K562 (cell line): ENCODE measurements at regions not wholly inside any gene's neighbourhood (a gene's known extent, or its start where the extent isn't known, plus 50 kb on each side); places are given as distances from the start of the nearest gene placed in this dataset.

ENCODE experiments used
- ATAC-seq: fragments of 200-7000 bp; cut with Tn5 transposase; 3 replicates; pipeline ENCODE4 v1.9.1; 2020; ENCODE audit warnings: moderate library complexity
- BruUV-seq: library from RNA; stranded (reverse); fragments of 400-500 nt; replicated peaks from 2 replicates; lab custom pipeline; 2021; lab: Mats Ljungman, UMichigan
- CTCF ChIA-PET: fragments of 300-600 bp; formaldehyde crosslinking; extraction: SDS; loops from one replicate; lab custom pipeline; 2021; ENCODE audit warnings: low intra/inter-chr PET ratio; lab: Yijun Ruan, JAX
- POLR2A ChIA-PET: fragments of 300-600, 350-650 bp; sonication (Branson Sonifier 250); formaldehyde crosslinking; extraction: SDS; loops from one replicate; lab custom pipeline; 2021; ENCODE audit warnings: antibody characterized with exemption, inconsistent platforms; lab: Yijun Ruan, JAX
- DNase-seq, 4 experiments: peaks; one replicate each; pipeline versions ENCODE4 v3.0.0 to v3.0.0-alpha.2; 2011 to 2018; ENCODE audit warnings: low spot score in 3 of 4, mixed read lengths in 3 of 4; ENCODE audit errors: extremely low read depth in 1 of 4
- FAIRE-seq: peaks from 2 replicates; lab custom pipeline; 2011; peaks lifted over from hg19 to GRCh38; lab: Jason Lieb, UNC
- H2AFZ ChIP-seq: 2 replicates; pipeline ENCODE4 v1.6.0; 2011; ENCODE audit warnings: low read depth, low read length, control low read depth, inconsistent platforms
- H3K27ac ChIP-seq: fragments of 200-600 bp; 3 replicates; pipeline ENCODE4 v1.8.0; 2011; ENCODE audit warnings: low read depth, mild to moderate bottlenecking, control low read depth, inconsistent platforms, low read length, moderate library complexity, mixed read lengths; ENCODE audit errors: extremely low read depth
- H3K27me3 ChIP-seq, 2 experiments: fragments of 300-600 bp in 1 of 2; 2 replicates in 1 of 2; 3 replicates in 1 of 2; pipeline versions ENCODE4 v1.6.0 to v1.8.0; 2011; ENCODE audit warnings: inconsistent platforms in 2 of 2, low read length in 2 of 2, mild to moderate bottlenecking in 1 of 2, mixed read lengths in 1 of 2, moderate library complexity in 1 of 2; ENCODE audit not compliant: control insufficient read depth in 2 of 2, insufficient read depth in 2 of 2
- H3K36me3 ChIP-seq: fragments of 300-600 bp; 3 replicates; pipeline ENCODE4 v1.8.0; 2011; ENCODE audit warnings: mild to moderate bottlenecking, low read length, inconsistent platforms; ENCODE audit not compliant: control insufficient read depth, insufficient read depth
- H3K4me1 ChIP-seq, 2 experiments: fragments of 200-600 bp in 1 of 2; replicated peaks in 1 of 2; 2 replicates in 1 of 2; 3 replicates in 1 of 2; pipeline versions ENCODE4 v1.5.1 to v1.8.0; 2011; ENCODE audit warnings: inconsistent platforms in 2 of 2, low read length in 2 of 2, mild to moderate bottlenecking in 1 of 2, mixed read lengths in 1 of 2, moderate library complexity in 1 of 2; ENCODE audit not compliant: control insufficient read depth in 2 of 2, insufficient read depth in 2 of 2
- H3K4me2 ChIP-seq: 2 replicates; pipeline ENCODE4 v1.6.1; 2011; ENCODE audit warnings: low read length, control low read depth, inconsistent platforms, mixed read lengths; ENCODE audit not compliant: insufficient read depth
- H3K4me3 ChIP-seq: fragments of 200-600 bp; sonication (generic), shearing (Covaris generic); 2 replicates; pipeline ENCODE4 v1.5.1; 2016; ENCODE audit warnings: control low read depth, inconsistent platforms
- H3K79me2 ChIP-seq: fragments of 200-600 bp; 3 replicates; pipeline ENCODE4 v1.8.0; 2011; ENCODE audit warnings: low read length, inconsistent platforms; ENCODE audit not compliant: control insufficient read depth, insufficient read depth
- H3K9ac ChIP-seq, 2 experiments: 2 replicates each; pipeline versions ENCODE4 v1.6.0 to v1.6.1; 2011; ENCODE audit warnings: low read depth in 2 of 2, low read length in 2 of 2, control low read depth in 1 of 2, inconsistent platforms in 1 of 2, mild to moderate bottlenecking in 1 of 2, mixed read lengths in 1 of 2; ENCODE audit not compliant: insufficient read depth in 1 of 2
- H3K9me1 ChIP-seq: one replicate; pipeline ENCODE4 v1.6.0; 2011; ENCODE audit warnings: inconsistent platforms, mild to moderate bottlenecking, low read length, moderate library complexity; ENCODE audit not compliant: control insufficient read depth, insufficient read depth
- H3K9me3 ChIP-seq: replicated peaks from 2 replicates; pipeline ENCODE4 v1.5.1; 2011; ENCODE audit warnings: low read depth, low read length, inconsistent platforms; ENCODE audit not compliant: control insufficient read depth, insufficient read depth
- H4K20me1 ChIP-seq: replicated peaks from 2 replicates; pipeline ENCODE4 v1.6.1; 2011; ENCODE audit warnings: low read length, inconsistent platforms, mixed read lengths; ENCODE audit not compliant: control insufficient read depth, insufficient read depth
- CHCHD3 ChIP-seq: fragments of 250-450 bp; sonication (Bioruptor Pico); IDR thresholded peaks from 2 replicates; pipeline ENCODE4 v2.1.2; 2022; ENCODE audit warnings: mild to moderate bottlenecking
- RAD51 ChIP-seq: fragments of 450-650 bp; IDR thresholded peaks from 2 replicates; pipeline ENCODE4 v1.7.1; 2016; ENCODE audit warnings: low read depth, mild to moderate bottlenecking, borderline replicate concordance
- SREBF1 ChIP-seq: fragments of 150-350 bp; IDR thresholded peaks from 2 replicates; pipeline ENCODE4 v1.6.1; 2014; ENCODE audit warnings: antibody characterized with exemption, low read depth, low read length, borderline replicate concordance
- WGBS: fragments of 100-300 bp; shearing (Covaris generic); methylation state at CpG from one replicate; pipeline ENCODE4 v1.1.6; 2016; ENCODE audit warnings: low coverage, mixed read lengths; ENCODE audit not compliant: insufficient coverage; ENCODE audit errors: missing lambda C conversion rate; 5-methylcytosine and 5-hydroxymethylcytosine counted together
- in situ Hi-C: fragments of 300-500 bp; cut with MboI; formaldehyde crosslinking; loops from 4 replicates; pipeline ENCODE4 v1.15.0; 2018; ENCODE audit warnings: inconsistent platforms, mixed read lengths
- intact Hi-C: fragments of 100-400 bp; cut with micrococcal nuclease; formaldehyde crosslinking; loops from 2 replicates; pipeline ENCODE4 v1.14.2; 2022
- TF ChIP-seq, protein P1 (sequence below): fragments of 450-650 bp; IDR thresholded peaks from 2 replicates; pipeline ENCODE4 v1.6.1; 2016; ENCODE audit warnings: mild to moderate bottlenecking
- TF ChIP-seq, protein P2 (sequence below), 2 experiments: fragments of 200-800 bp in 1 of 2; sonication (Bioruptor generic) in 1 of 2; sonication (generic) in 1 of 2; formaldehyde crosslinking in 1 of 2; IDR thresholded peaks in 1 of 2; conservative IDR thresholded peaks in 1 of 2; 2 replicates each; pipeline versions ENCODE4 v1.5.0 to v1.6.1; 2016 to 2020; ENCODE audit warnings: missing compliant biosample characterization in 1 of 2, missing genetic modification characterization in 1 of 2, missing genetic modification reagents in 1 of 2

GRCh38 chr2:226643030-226643945, 156.3 kb downstream of the IRS1 start:
- H3K27me3 ChIP-seq: no peaks in the 10 kb centered on the region
- no peak for ATAC-seq
- intact Hi-C loops: no loop called here
- no peak overlapping the region for H3K9ac ChIP-seq
- BruUV-seq: no TSS peak
- no peaks in the 10 kb centered on the region for H3K36me3 ChIP-seq
- H3K4me1 ChIP-seq: no peaks in the 10 kb centered on the region
- in situ Hi-C loops: no loop called here
- no peaks in the 10 kb centered on the region for H3K9me1 ChIP-seq
- H3K4me2 ChIP-seq: no peak overlapping the region
- ChIA-PET POLR2A (interaction anchor here (0.7 kb wide), 1 partner anchor 674 kb away, joined by 3 read pairs; no protein-coding TSS in a partner anchor), CTCF (no interaction called here)
- H3K4me3 ChIP-seq: no peak overlapping the region
- no peak overlapping the region for H3K27ac ChIP-seq
- no peaks in the 10 kb centered on the region for H3K9me3 ChIP-seq
- no peak for DNase-seq
- H2AFZ ChIP-seq: no peak overlapping the region
- TF ChIP-seq SREBF1 (no peak), CHCHD3 (CRISPR knock-in tag) (no peak), RAD51 (no peak)
- TF ChIP-seq, protein P1, sequence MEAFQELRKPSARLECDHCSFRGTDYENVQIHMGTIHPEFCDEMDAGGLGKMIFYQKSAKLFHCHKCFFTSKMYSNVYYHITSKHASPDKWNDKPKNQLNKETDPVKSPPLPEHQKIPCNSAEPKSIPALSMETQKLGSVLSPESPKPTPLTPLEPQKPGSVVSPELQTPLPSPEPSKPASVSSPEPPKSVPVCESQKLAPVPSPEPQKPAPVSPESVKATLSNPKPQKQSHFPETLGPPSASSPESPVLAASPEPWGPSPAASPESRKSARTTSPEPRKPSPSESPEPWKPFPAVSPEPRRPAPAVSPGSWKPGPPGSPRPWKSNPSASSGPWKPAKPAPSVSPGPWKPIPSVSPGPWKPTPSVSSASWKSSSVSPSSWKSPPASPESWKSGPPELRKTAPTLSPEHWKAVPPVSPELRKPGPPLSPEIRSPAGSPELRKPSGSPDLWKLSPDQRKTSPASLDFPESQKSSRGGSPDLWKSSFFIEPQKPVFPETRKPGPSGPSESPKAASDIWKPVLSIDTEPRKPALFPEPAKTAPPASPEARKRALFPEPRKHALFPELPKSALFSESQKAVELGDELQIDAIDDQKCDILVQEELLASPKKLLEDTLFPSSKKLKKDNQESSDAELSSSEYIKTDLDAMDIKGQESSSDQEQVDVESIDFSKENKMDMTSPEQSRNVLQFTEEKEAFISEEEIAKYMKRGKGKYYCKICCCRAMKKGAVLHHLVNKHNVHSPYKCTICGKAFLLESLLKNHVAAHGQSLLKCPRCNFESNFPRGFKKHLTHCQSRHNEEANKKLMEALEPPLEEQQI: no peak
- TF ChIP-seq, protein P2, sequence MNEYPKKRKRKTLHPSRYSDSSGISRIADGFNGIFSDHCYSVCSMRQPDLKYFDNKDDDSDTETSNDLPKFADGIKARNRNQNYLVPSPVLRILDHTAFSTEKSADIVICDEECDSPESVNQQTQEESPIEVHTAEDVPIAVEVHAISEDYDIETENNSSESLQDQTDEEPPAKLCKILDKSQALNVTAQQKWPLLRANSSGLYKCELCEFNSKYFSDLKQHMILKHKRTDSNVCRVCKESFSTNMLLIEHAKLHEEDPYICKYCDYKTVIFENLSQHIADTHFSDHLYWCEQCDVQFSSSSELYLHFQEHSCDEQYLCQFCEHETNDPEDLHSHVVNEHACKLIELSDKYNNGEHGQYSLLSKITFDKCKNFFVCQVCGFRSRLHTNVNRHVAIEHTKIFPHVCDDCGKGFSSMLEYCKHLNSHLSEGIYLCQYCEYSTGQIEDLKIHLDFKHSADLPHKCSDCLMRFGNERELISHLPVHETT (CRISPR knock-in tag; conservative IDR thresholded peaks at IDR 0.05 in 1 of 2, IDR thresholded peaks at IDR 0.05 in 1 of 2): no peak
- H3K79me2 ChIP-seq: no peaks in the 10 kb centered on the region
- WGBS: 15% methylated on average over 6 of the region's 6 CpGs
- no peak for FAIRE-seq
- H4K20me1 ChIP-seq: no peaks in the 10 kb centered on the region
